ENCODE measurements at regions not wholly inside any gene's neighbourhood (a gene's known extent, or its start where the extent isn't known, plus 50 kb on each side); places are given as distances from the start of the nearest gene placed in this dataset.

GRCh38 chr18:38415811-38416210 is 850.2 kb upstream of the CELF4 start:
- no peak for TF ChIP-seq CTCF (IDR thresholded peaks at IDR 0.05)
- TF ChIP-seq POLR2AphosphoS5 (IDR thresholded peaks at IDR 0.05) = no peak
- TF ChIP-seq POLR2A (IDR thresholded peaks at IDR 0.05) = no peak
